ENCODE measurements at regions not wholly inside any gene's neighbourhood (a gene's known extent, or its start where the extent isn't known, plus 50 kb on each side); places are given as distances from the start of the nearest gene placed in this dataset.

DNA sequence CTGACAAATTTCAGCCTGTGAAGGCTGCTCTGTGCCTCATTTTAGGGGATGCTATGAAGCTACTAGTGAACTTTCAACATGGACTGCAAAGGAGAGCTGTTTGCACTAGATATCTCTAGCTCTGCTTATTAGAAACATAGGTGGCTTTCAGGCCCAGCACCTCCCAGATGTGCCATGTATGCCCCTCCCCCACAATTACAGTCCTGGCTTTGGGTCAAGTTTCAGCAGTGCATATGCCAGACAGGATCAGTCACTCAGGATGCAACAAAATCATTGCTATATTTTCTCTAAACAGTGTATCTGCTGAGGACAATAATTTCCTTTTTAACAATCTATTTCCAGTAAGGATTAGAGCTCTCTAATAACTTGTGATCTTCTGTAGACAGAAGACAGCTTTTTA is 178.8 kb upstream of the STAC start:
- TF ChIP-seq YY1 (IDR thresholded peaks at IDR 0.05; ENCODE audit: insufficient read depth, insufficient read length) (no peak), ZNF274 (IDR thresholded peaks at IDR 0.05; ENCODE audit: low read depth, low read length) (no peak)
